AG04449 (cell line): ENCODE measurements at regions not wholly inside any gene's neighbourhood (a gene's known extent, or its start where the extent isn't known, plus 50 kb on each side); places are given as distances from the start of the nearest gene placed in this dataset.
A peak's percentile ranks its signal among the peaks of the same experiment; 100 is the strongest.

Experiments used
- CTCF ChIA-PET: fragments of 350-600 bp; formaldehyde crosslinking; extraction: SDS; loops from one replicate; lab custom pipeline; 2021; ENCODE audit warnings: antibody characterized with exemption; lab: Yijun Ruan, JAX
- POLR2A ChIA-PET: fragments of 400-600, 350-600 bp; formaldehyde crosslinking; extraction: SDS; loops from one replicate; lab custom pipeline; 2020; ENCODE audit warnings: antibody characterized with exemption, inconsistent platforms; lab: Yijun Ruan, JAX
- DNase-seq: peaks from one replicate; pipeline ENCODE4 v3.0.0-alpha.2; 2010; ENCODE audit warnings: low read depth, low spot score
- H3K4me3 ChIP-seq: 2 replicates; pipeline ENCODE4 v1.5.1; 2011; ENCODE audit warnings: low read depth, mild to moderate bottlenecking, control low read depth, low read length
- TF ChIP-seq, protein P1 (sequence below): IDR thresholded peaks from one replicate; pipeline ENCODE4 v1.5.1; 2011; ENCODE audit warnings: mild to moderate bottlenecking, moderate library complexity, low read length, control low read depth, inconsistent platforms; ENCODE audit not compliant: insufficient read depth; ENCODE audit errors: missing control alignments

DNA sequence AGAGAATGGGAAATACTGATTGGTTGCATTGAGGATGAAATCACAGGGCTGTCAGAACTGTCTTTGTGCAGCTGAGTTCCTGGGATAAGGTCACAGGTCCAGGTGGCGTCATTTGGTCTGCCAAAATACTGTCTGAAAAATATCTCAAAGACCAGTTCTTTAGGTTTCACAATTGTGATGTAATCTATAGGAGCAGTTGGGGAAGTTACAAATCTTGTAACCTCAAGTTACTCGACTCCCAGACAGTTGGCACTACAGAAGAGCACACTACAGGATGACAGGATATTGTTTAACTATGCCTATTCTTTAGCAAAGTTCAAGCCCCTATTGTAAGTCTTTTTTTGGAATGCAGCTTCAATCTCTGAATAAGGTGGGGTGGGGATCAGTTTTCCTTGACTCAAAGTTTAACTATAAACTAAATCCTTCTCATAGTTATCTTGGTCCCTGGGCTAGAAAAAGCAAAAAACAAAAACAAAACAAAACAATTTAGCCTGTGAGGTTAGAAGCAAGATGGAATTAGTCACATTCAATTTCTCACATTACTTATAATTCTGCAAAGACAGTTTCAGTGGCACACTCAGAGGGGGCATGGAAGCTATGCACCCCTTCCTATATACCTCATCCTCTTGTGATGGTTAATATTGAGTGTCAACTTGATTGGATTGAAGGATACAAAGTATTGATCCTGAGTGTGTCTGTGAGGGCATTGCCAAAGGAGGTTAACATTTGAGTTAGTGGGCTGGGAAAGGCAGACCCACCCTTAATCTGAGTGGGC lies 276.0 kb downstream of the AUH start:
- CTCF ChIA-PET: interaction anchor here (1.3 kb wide), 1 partner anchor 170 kb away, joined by 5 read pairs; no protein-coding TSS in a partner anchor
- TF ChIP-seq, protein P1, sequence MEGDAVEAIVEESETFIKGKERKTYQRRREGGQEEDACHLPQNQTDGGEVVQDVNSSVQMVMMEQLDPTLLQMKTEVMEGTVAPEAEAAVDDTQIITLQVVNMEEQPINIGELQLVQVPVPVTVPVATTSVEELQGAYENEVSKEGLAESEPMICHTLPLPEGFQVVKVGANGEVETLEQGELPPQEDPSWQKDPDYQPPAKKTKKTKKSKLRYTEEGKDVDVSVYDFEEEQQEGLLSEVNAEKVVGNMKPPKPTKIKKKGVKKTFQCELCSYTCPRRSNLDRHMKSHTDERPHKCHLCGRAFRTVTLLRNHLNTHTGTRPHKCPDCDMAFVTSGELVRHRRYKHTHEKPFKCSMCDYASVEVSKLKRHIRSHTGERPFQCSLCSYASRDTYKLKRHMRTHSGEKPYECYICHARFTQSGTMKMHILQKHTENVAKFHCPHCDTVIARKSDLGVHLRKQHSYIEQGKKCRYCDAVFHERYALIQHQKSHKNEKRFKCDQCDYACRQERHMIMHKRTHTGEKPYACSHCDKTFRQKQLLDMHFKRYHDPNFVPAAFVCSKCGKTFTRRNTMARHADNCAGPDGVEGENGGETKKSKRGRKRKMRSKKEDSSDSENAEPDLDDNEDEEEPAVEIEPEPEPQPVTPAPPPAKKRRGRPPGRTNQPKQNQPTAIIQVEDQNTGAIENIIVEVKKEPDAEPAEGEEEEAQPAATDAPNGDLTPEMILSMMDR: no peak
- DNase-seq: no peak
- no peak overlapping the region for H3K4me3 ChIP-seq
- POLR2A ChIA-PET: no interaction called here

DNA sequence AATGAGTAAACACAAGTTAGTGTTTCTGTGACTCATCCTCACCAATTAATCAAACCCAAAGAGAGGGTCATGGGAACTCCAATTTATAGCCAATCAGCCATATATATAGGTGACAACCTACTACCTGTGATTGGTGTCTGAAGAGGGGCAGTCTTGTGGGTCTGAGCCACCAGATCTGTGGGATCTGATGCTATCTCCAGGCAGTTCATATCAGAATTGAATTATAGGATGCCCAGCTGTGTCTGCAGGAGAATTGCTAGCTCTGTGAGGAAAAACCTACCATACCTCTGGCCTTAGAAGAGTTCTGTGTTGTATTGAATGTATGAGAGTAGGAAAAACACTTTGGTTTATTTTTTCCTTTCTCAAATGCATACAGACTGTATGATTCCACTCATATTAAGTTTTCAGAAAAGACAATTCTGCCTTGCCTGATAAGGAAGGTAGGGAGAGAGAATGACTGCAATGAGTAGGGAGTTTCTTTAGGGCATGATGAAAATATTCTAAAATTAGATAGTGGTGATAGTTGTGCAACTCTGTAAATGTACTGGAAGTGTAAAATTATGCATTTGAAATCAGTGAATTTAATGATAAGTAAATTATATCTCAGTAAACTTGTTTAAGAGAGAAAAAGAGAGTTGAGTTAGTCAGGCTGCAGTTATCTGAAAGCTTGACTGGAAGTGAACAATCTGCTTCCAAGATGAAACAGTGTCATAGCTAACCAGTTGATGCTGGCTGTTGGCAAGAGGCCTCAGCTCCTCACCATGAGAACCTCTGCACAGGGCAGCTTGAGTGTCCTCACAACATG lies 274.9 kb downstream of the AUH start:
- ChIA-PET CTCF (interaction anchor here (3.6 kb wide), 1 partner anchor 340 kb away, joined by 28 read pairs; no protein-coding TSS in a partner anchor), POLR2A (no interaction called here)

DNA sequence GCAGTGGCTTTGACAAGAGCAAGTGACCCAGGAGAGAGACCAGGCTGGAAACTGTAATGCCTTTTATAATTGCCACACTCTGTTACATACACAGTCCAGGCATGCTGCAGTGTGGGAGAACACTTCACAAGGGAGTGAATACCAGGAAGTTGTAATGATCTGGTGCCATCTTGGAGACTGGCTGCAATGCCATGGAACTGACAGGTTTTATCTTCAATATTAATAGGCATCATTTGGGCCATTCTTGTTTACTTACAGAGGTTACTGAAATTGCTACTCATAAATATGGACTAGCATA lies 274.3 kb downstream of the AUH start:
- ChIA-PET CTCF (interaction anchor here (3.6 kb wide), 1 partner anchor 339 kb away, joined by 28 read pairs; no protein-coding TSS in a partner anchor), POLR2A (no interaction called here)
- no peak for DNase-seq
- TF ChIP-seq, protein P1: no peak
- H3K4me3 ChIP-seq: no peak overlapping the region

More for the DNA sequence above, 274.9 kb downstream of the AUH start:
- no peak overlapping the region for H3K4me3 ChIP-seq
- TF ChIP-seq, protein P1: no peak
- DNase-seq: no peak

DNA sequence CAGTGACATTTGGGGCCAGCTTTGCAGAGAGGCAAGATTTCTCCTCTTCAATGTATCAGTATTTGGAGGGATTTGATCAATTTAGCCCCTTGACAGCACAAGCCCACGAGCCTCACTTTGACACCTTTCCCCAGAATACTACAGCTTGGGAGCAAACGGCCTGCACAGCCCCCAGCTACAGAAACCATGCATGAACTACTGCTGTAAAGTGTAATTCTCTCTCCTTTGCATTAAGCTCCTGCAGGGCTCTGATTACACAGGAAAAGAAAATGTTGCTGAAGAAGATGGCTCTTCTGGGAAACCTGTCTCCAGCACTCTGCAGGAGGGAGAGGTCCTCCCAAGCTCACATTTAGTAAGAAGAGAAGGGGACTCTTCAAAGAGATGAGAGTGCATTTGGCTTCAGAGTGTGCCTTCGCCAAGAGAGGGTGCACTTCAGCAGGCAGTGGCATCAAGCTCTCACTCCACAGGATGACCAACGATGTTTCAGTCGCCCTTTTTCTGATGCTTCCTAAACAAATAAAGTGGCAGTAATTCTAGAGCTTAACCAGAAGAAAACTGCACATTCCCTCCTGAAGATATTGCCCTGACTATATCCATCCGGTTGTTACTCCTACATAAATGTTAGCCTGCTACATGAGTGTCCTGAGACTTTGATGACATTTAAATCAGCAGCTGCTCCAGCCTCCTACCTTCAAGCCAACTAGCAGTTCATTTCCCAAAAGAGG lies 272.2 kb downstream of the AUH start:
- DNase-seq: no peak
- ChIA-PET CTCF (interaction anchor here (0.6 to 3.6 kb wide), 27 partner anchors 9 to 587 kb away, joined by 3 to 28 read pairs (median 3); no protein-coding TSS in a partner anchor), POLR2A (interaction anchor here (0.7 kb wide), 1 partner anchor 326 kb away, joined by 3 read pairs; no protein-coding TSS in a partner anchor)
- TF ChIP-seq, protein P1: peak; percentile 72
- H3K4me3 ChIP-seq: no peak overlapping the region

DNA sequence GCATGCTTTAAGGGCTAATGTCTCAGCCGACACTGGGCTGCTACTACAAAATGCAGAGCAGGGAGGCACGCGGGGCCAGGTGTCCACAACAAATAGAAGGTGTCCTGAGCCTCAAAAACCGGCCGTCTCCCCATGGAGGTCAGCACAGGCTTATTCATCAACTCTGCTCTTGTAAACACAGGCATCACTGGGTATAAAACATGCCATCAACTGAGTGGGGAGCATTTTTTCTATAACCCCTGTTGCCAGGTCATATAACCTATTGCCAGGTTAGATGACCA lies 271.6 kb downstream of the AUH start:
- POLR2A ChIA-PET: interaction anchor here (0.7 kb wide), 1 partner anchor 326 kb away, joined by 3 read pairs; no protein-coding TSS in a partner anchor
- CTCF ChIA-PET: interaction anchor here (0.6 to 3.6 kb wide), 19 partner anchors 9 to 343 kb away, joined by 3 to 28 read pairs (median 3); no protein-coding TSS in a partner anchor
- no peak overlapping the region for H3K4me3 ChIP-seq
- no peak for DNase-seq
- TF ChIP-seq, protein P1: no peak

DNA sequence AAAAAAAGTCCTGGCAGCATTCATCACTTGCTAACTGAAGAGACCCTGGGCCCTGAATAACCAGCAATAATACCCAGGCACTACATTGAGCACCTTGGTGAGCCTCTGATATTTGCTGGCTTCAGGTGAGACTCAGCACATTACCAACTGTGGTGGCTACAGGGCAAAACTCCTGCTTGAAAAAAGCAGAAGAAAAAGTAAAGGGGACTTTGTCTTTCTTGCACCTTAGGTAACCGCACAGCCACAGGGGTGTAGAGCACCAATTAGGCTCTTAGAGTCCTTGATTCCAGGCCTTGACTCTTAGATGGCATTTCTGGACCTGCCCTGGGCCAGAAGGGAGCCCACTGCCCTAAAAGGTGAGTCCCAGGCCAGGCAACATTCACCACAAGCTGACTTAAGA lies 269.5 kb downstream of the AUH start:
- no peak overlapping the region for H3K4me3 ChIP-seq
- TF ChIP-seq, protein P1: no peak
- ChIA-PET CTCF (interaction anchor here (0.7 to 1.1 kb wide), 2 partner anchors 341 to 354 kb away, joined by 3 read pairs; no protein-coding TSS in a partner anchor), POLR2A (interaction anchor here (0.5 kb wide), 1 partner anchor 9 kb away, joined by 3 read pairs; no protein-coding TSS in a partner anchor)
- DNase-seq: no peak
